Mesendoderm (in vitro differentiated cells): ENCODE measurements at regions not wholly inside any gene's neighbourhood (a gene's known extent, or its start where the extent isn't known, plus 50 kb on each side); places are given as distances from the start of the nearest gene placed in this dataset.

Source experiments
- DNase-seq: peaks from one replicate; pipeline ENCODE4 v3.0.0; 2013
- H2AK5ac ChIP-seq: 2 replicates; pipeline ENCODE4 v1.6.1; 2013; ENCODE audit warnings: low read length, inconsistent platforms
- H2BK120ac ChIP-seq: 2 replicates; pipeline ENCODE4 v1.6.1; 2013; ENCODE audit warnings: low read depth, mild to moderate bottlenecking, low read length, moderate library complexity, mixed read lengths
- H2BK15ac ChIP-seq: replicated peaks from 2 replicates; pipeline ENCODE4 v1.6.1; 2013; ENCODE audit warnings: low read depth, mild to moderate bottlenecking, moderate library complexity
- H2BK5ac ChIP-seq: 2 replicates; pipeline ENCODE4 v1.6.1; 2013; ENCODE audit warnings: low read length, inconsistent platforms
- H3K18ac ChIP-seq: 2 replicates; pipeline ENCODE4 v1.6.1; 2013; ENCODE audit warnings: mild to moderate bottlenecking, low read length, mixed read lengths
- H3K23ac ChIP-seq: one replicate; pipeline ENCODE4 v1.6.1; 2013; ENCODE audit warnings: low read length
- H3K27ac ChIP-seq: 2 replicates; pipeline ENCODE4 v1.5.1; 2013; ENCODE audit warnings: low read depth, mild to moderate bottlenecking, inconsistent platforms, low read length, moderate library complexity
- H3K27me3 ChIP-seq: 2 replicates; pipeline ENCODE4 v1.6.1; 2013; ENCODE audit warnings: low read length, control low read depth, mild to moderate bottlenecking, inconsistent platforms; ENCODE audit not compliant: insufficient read depth, poor library complexity
- H3K36me3 ChIP-seq: 2 replicates; pipeline ENCODE4 v1.6.1; 2013; ENCODE audit warnings: low read length, inconsistent platforms; ENCODE audit not compliant: control insufficient read depth, insufficient read depth
- H3K4ac ChIP-seq: one replicate; pipeline ENCODE4 v1.6.1; 2013; ENCODE audit warnings: low read depth, mild to moderate bottlenecking, low read length, moderate library complexity
- H3K4me1 ChIP-seq: 2 replicates; pipeline ENCODE4 v1.6.1; 2013; ENCODE audit warnings: low read depth, low read length, inconsistent platforms; ENCODE audit not compliant: control insufficient read depth
- H3K4me2 ChIP-seq: 2 replicates; pipeline ENCODE4 v1.6.1; 2013; ENCODE audit warnings: low read length
- H3K4me3 ChIP-seq: 2 replicates; pipeline ENCODE4 v1.5.1; 2013; ENCODE audit warnings: mild to moderate bottlenecking, low read length
- H3K56ac ChIP-seq: one replicate; pipeline ENCODE4 v1.6.1; 2013; ENCODE audit warnings: low read length
- H3K79me1 ChIP-seq: 2 replicates; pipeline ENCODE4 v1.6.1; 2013; ENCODE audit warnings: low read length, inconsistent platforms
- H3K79me2 ChIP-seq: 2 replicates; pipeline ENCODE4 v1.6.1; 2013; ENCODE audit warnings: mild to moderate bottlenecking, low read length; ENCODE audit not compliant: control insufficient read depth, insufficient read depth
- H3K9ac ChIP-seq: 2 replicates; pipeline ENCODE4 v1.6.1; 2013; ENCODE audit warnings: low read length, inconsistent platforms
- H4K5ac ChIP-seq: one replicate; pipeline ENCODE4 v1.6.1; 2013; ENCODE audit warnings: low read length
- H4K8ac ChIP-seq: one replicate; pipeline ENCODE4 v1.6.1; 2013; ENCODE audit warnings: low read depth, mild to moderate bottlenecking, control low read depth, low read length, moderate library complexity
- WGBS: extraction: QIAGEN DNeasy Blood & Tissue Kit; methylation state at CpG from one replicate; pipeline ENCODE4 v1.1.7; 2013; ENCODE audit warnings: low lambda C conversion rate, missing lambda C conversion rate; ENCODE audit not compliant: insufficient coverage; ENCODE audit errors: extremely low coverage; 5-methylcytosine and 5-hydroxymethylcytosine counted together

- H3K4me1 ChIP-seq: no peaks in the 10 kb centered on the region
- no peak overlapping the region for H2AK5ac ChIP-seq
- no peaks in the 10 kb centered on the region for H3K79me1 ChIP-seq
- no peak overlapping the region for H2BK5ac ChIP-seq
- H3K27ac ChIP-seq: no peak overlapping the region
- H3K79me2 ChIP-seq: no peaks in the 10 kb centered on the region
- H3K4me3 ChIP-seq: no peak overlapping the region
- H3K56ac ChIP-seq: no peak overlapping the region
- no peak for DNase-seq
- no peaks in the 10 kb centered on the region for H3K27me3 ChIP-seq
- H3K23ac ChIP-seq: no peak overlapping the region
- WGBS: no CpG with 5 or more reads among the region's 4 CpGs
- no peak overlapping the region for H2BK15ac ChIP-seq
- no peak overlapping the region for H3K18ac ChIP-seq
- H2BK120ac ChIP-seq: no peak overlapping the region
- H4K5ac ChIP-seq: no peak overlapping the region
- no peak overlapping the region for H4K8ac ChIP-seq
- no peak overlapping the region for H3K4me2 ChIP-seq
- H3K9ac ChIP-seq: no peak overlapping the region
- H3K4ac ChIP-seq: no peak overlapping the region
- H3K36me3 ChIP-seq: no peaks in the 10 kb centered on the region
Observed at GRCh38 chr3:69602112-69602511, 137.2 kb upstream of the MITF start.

DNA sequence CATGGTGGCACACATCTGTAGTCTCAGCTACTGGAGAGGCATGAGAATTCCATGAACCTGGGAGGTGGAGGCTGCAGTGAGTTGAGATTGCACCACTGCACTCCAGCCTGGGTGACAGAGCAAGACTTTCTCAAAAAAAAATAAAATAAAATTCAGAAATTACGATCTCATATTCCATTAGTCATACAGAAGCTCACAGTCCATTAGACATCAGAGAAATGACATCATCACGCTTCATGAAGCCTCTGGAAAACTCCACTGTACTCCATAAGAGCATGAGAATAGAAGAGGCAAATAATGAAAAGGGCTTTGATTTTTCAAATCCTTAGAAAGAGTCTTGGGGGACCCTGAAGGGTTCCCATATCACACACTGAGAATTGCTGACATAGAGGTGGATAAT lies 145.0 kb upstream of the MITF start:
- Histone ChIP-seq H3K4me3 (no peak overlapping the region), H2BK5ac (no peak overlapping the region), H3K27me3 (no peaks in the 10 kb centered on the region), H3K4me1 (no peaks in the 10 kb centered on the region), H3K4ac (no peak overlapping the region), H3K18ac (no peak overlapping the region), H3K27ac (no peak overlapping the region), H2BK120ac (no peak overlapping the region), H3K4me2 (no peak overlapping the region), H3K79me1 (no peaks in the 10 kb centered on the region), H3K79me2 (no peaks in the 10 kb centered on the region), H3K56ac (no peak overlapping the region), H3K23ac (no peak overlapping the region), H3K9ac (no peak overlapping the region), H4K8ac (no peak overlapping the region), H2AK5ac (no peak overlapping the region), H4K5ac (no peak overlapping the region), H2BK15ac (no peak overlapping the region), H3K36me3 (no peaks in the 10 kb centered on the region)
- DNase-seq: no peak
- no CpG with 5 or more reads among the region's 2 CpGs for WGBS

DNA sequence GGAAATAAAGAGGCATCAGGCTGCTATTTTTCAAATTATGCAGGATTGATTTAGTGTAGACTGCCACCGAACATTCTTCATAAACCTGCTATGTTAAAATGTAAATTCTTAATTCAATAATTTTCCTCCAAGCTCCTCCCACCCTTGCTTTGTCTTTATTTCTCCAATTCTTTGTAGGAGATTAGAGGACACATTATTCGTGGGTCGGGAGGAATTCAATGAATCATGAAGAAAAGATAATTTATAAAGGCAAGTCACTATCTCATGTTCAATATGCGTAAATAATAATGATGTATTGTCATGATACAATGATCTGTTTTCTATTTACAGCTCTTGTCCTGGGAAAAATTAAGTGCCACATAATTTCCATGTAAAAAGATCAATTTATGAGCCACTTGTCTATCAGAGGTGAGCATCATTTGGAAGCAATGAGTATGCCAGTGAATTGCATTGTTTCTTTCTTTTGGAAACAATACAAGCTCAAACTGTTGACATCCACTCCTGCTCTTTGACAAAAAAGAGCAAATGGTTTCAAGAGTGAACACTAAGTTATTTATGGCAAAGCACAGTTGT lies 148.0 kb upstream of the MITF start:
- H3K27ac ChIP-seq: no peak overlapping the region
- H3K36me3 ChIP-seq: no peaks in the 10 kb centered on the region
- H4K8ac ChIP-seq: no peak overlapping the region
- H3K79me2 ChIP-seq: no peaks in the 10 kb centered on the region
- H3K18ac ChIP-seq: no peak overlapping the region
- no peak overlapping the region for H2BK5ac ChIP-seq
- H4K5ac ChIP-seq: no peak overlapping the region
- no peak for DNase-seq
- H3K9ac ChIP-seq: no peak overlapping the region
- no peak overlapping the region for H3K23ac ChIP-seq
- H2BK15ac ChIP-seq: no peak overlapping the region
- no peak overlapping the region for H2BK120ac ChIP-seq
- H3K4me1 ChIP-seq: no peaks in the 10 kb centered on the region
- no peak overlapping the region for H3K4me3 ChIP-seq
- H3K4ac ChIP-seq: no peak overlapping the region
- H2AK5ac ChIP-seq: no peak overlapping the region
- no peaks in the 10 kb centered on the region for H3K79me1 ChIP-seq
- no CpG with 5 or more reads among the region's 4 CpGs for WGBS
- no peak overlapping the region for H3K56ac ChIP-seq
- H3K4me2 ChIP-seq: no peak overlapping the region
- no peaks in the 10 kb centered on the region for H3K27me3 ChIP-seq

DNA sequence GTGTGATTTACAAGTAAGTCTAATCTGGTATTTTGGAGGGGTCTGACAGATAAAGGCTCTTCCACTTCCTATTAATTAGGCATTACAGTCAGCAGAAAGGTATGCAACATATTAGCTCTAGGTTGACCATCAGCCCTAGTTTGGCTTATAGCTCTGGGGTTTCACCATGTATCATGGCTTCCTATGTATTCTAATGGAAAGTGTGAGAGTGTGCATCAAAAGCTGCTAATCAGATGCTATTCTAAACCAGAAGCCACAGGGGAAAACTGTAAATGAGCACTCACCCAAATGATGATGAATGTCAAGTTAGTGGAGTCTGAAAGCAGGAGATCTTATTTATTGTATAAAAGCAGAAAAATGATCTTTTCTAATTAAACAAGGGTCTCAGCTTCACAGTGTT lies 149.2 kb upstream of the MITF start:
- DNase-seq: peak; percentile 2
- Histone ChIP-seq H3K18ac (no peak overlapping the region), H3K4me3 (no peak overlapping the region), H3K27me3 (no peaks in the 10 kb centered on the region), H2BK120ac (no peak overlapping the region), H2BK15ac (no peak overlapping the region), H2BK5ac (no peak overlapping the region), H3K4me2 (no peak overlapping the region), H4K5ac (no peak overlapping the region), H3K56ac (no peak overlapping the region), H3K79me2 (no peaks in the 10 kb centered on the region), H2AK5ac (no peak overlapping the region), H3K4ac (no peak overlapping the region), H4K8ac (no peak overlapping the region), H3K23ac (no peak overlapping the region), H3K9ac (no peak overlapping the region), H3K79me1 (no peaks in the 10 kb centered on the region), H3K27ac (no peak overlapping the region), H3K36me3 (no peaks in the 10 kb centered on the region), H3K4me1 (no peaks in the 10 kb centered on the region)

DNA sequence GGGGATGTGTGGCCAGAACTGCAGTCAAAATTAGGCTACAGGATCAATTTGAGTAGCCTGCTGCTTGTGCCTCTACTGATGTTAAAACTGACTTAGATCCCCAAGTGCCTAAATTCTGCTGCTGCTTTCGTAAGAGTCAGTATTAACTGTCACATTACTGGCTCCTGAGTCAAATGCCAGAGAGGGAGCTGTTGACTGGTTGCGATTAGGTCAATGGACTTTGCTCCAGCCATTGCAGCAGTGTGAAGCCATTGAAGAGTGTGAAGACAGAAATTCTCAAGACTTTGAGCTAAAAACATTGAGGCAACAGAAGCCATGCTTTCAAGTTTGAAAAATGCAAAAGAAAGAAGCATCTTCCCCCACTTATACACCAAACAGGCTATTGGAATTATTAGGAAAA lies 151.1 kb upstream of the MITF start:
- H3K27me3 ChIP-seq: no peaks in the 10 kb centered on the region
- no peak overlapping the region for H3K23ac ChIP-seq
- H3K79me2 ChIP-seq: no peaks in the 10 kb centered on the region
- H3K4me2 ChIP-seq: no peak overlapping the region
- no peak overlapping the region for H4K8ac ChIP-seq
- H3K56ac ChIP-seq: no peak overlapping the region
- H2BK5ac ChIP-seq: no peak overlapping the region
- DNase-seq: no peak
- no CpG with 5 or more reads among the region's 2 CpGs for WGBS
- H3K4ac ChIP-seq: no peak overlapping the region
- no peaks in the 10 kb centered on the region for H3K4me1 ChIP-seq
- H3K9ac ChIP-seq: no peak overlapping the region
- no peaks in the 10 kb centered on the region for H3K79me1 ChIP-seq
- no peak overlapping the region for H3K4me3 ChIP-seq
- no peak overlapping the region for H2BK15ac ChIP-seq
- no peak overlapping the region for H2BK120ac ChIP-seq
- H2AK5ac ChIP-seq: no peak overlapping the region
- no peaks in the 10 kb centered on the region for H3K36me3 ChIP-seq
- no peak overlapping the region for H3K18ac ChIP-seq
- H4K5ac ChIP-seq: no peak overlapping the region
- no peak overlapping the region for H3K27ac ChIP-seq

DNA sequence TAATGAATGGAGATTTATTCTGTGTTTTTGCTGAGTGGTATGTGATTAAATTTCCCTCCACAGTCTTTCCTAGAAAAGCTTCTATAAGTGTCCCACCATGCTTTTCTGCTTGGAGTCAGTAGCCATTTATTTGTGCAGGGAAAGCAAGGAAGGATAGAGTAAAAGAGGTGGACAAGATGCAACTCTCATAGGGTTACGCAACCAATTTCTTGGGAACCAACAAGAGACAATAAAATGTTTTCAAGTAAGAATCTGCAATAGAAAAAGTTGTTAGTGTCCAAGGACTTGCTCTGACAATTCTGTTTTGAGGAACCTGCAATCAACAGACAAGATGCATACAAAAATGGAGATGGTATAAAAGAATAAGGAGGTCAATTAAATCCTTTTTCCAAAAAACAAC lies 153.8 kb upstream of the MITF start:
- no peak overlapping the region for H3K9ac ChIP-seq
- H3K79me2 ChIP-seq: no peaks in the 10 kb centered on the region
- DNase-seq: no peak
- no peaks in the 10 kb centered on the region for H3K27me3 ChIP-seq
- H2BK5ac ChIP-seq: no peak overlapping the region
- H2BK120ac ChIP-seq: no peak overlapping the region
- no CpG with 5 or more reads among the region's 1 CpG for WGBS
- no peaks in the 10 kb centered on the region for H3K79me1 ChIP-seq
- no peak overlapping the region for H3K4ac ChIP-seq
- H2BK15ac ChIP-seq: no peak overlapping the region
- no peak overlapping the region for H3K18ac ChIP-seq
- H3K23ac ChIP-seq: no peak overlapping the region
- H3K4me2 ChIP-seq: no peak overlapping the region
- no peak overlapping the region for H4K5ac ChIP-seq
- H3K4me3 ChIP-seq: no peak overlapping the region
- no peaks in the 10 kb centered on the region for H3K36me3 ChIP-seq
- no peak overlapping the region for H4K8ac ChIP-seq
- H2AK5ac ChIP-seq: no peak overlapping the region
- no peak overlapping the region for H3K27ac ChIP-seq
- H3K4me1 ChIP-seq: no peaks in the 10 kb centered on the region
- no peak overlapping the region for H3K56ac ChIP-seq
